Left renal cortex interstitium (tissue), 4 donors: ENCODE measurements at regions not wholly inside any gene's neighbourhood (a gene's known extent, or its start where the extent isn't known, plus 50 kb on each side); places are given as distances from the start of the nearest gene placed in this dataset.
A peak's percentile ranks its signal among the peaks of the same experiment; 100 is the strongest.

Source experiments
- DNase-seq, 4 donors: peaks; one replicate each; pipeline ENCODE4 v3.0.0-alpha.2; 2013; ENCODE audit warnings: low read depth in 4 of 4, low spot score in 2 of 4, missing footprints in 1 of 4

DNA sequence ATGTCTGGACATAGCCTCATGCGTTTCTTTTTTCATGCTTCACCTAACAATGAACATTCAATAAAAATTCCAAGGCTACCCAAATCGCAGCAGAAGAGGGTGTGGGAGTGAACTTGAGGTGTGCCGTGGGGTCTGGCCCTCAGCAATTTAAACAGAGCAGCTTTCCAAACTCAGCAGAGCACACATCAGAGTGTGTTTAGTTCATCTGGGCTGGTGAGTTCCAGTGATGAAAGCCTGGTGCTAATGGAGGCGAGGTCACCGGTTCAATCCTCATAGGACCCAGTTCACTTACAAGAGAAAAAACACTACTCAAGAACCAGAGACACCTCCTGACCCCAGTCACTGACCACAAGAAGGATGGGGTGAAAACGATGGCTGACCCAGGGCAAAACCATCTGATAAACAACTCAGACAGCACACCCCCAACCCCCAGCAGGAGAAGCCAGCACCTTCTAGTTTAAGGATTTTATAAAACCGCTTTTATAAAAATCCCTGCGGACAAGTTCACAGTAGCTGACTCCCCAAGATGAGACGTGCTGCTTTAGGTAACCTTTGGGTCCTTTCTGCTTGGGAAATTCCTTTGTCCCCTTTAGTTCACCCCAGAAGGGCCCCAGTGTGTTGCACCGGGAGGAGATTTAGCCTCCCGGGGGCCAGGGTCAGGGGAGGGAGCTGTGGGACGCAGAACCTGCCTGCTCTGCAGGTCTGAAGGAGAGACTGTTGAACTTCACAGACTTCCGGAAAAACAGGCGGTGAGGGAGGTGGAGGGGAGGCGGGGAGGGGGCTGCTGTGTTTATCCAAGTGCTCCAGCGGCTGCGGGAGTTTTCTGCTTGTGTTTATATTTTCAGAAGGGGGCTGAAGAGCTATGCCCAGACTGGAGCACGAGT lies 152.7 kb upstream of the SOX11 start:
- peak in 1 of 4 donors; percentile 57 for DNase-seq

DNA sequence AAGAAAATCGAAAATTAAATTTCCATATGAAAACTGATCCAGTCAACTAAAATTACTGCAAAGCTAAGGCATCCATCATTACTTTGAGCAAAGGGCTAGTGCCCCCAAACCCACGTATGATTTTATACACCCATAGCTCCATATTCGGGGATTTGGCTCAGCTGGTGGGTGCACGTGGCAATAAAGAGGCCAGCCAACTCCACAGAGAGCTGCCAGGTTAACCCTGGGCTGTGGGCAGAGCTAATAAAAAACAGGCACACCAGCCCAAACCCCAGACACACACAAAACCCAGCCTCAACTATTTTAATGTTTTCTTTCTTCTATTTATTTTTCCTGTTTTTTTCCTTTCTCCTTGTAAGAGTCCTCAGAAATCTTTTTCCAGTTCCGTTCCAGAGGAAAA lies 151.3 kb upstream of the SOX11 start:
- DNase-seq: no peak

DNA sequence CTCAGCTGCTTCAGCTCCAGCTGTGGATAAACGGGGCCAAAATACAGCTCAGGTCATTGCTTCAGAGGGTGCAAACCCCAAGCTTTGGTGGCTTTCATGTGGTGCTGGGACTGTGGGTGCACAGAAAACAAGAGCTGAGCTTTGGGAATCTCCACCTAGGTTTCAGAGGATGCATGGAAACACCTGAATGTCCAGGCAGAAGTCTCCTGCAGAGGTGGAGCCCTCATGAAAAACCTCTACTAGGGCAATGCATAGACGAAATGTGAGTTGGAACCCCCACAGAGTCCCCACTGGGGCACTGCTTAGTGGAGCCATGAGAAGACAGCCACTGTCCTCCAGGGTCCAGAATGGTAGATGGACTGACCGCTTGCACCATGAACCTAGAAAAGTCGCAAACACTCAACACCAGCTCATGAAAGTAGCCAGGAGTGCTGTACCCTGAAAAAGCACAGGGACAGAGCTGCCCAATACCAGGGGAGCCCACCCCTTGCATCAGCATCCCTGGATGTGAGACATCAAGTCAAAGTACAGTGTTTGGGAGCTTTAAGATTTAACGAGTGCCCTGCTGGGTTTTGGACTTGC lies 147.9 kb upstream of the SOX11 start:
- no peak for DNase-seq

DNA sequence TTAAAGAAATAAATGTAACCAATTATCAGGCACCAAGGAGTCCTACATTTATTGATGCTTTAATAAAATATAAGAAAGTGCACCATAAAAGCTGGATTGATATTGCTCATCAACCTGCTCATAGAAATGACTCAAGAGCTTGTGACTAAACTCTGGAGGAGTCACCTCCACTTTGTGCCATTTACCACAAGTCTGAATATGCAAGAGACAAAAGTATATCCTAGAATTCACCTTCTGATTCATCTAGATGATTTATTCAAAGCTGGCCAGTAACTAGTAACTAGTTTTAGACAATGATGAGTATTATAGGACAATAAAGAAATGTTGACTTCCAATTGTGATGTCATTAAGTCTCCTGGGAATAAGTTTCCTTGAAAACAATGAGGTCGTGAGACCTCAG lies 146.0 kb upstream of the SOX11 start:
- no peak for DNase-seq

DNA sequence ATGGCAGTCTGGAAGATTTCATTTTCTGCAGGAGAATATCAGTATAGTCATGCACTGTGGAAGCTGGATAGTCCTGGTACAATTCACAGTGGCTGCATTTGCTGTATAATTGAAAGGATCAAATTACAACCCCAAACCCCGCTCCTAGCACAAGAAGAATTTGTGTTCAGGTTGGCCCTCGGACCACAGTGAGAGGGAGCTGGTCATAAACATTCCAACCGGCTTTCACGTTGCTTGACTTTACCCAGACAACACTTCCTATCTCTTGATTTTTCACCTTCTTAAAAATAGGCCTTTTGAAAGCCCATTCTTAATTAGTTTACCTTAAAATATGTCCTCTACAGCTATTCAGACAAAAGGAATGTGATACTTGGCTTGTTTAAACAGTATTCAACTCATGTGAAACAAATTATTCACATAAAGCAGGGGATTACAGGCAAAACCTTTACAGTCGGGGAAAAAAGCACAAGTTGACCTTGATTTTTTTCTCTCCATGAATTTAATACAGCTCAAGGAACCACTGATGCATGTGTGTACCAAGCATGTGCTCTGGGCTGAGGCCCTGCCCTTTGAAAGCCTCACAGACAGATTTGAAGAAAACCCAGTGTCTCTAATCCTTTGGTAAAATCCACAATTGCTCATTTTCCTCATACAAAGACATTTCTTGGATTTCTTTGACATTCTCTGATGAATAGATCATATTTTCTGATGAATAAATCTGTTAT lies 143.0 kb upstream of the SOX11 start:
- DNase-seq: peak in 1 of 4 donors; percentile 44

DNA sequence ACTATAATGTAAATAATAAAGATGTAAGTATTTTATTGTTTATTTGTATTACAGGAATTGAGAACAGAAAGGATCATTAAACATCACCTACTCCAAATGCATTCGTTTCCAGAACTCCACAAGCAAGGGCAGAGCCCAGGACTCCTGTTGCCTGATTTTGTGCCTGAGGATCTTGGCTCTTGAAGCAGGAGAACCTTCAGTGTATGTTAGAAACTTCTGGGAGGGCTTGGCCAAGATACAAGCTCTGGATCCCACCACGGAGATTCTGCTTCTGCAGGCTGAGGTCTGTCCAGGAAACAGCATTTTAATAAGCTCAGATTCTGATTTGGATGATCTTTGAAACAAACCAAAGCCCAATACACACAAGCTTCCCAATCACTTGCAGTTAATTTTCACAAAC lies 142.4 kb upstream of the SOX11 start:
- no peak for DNase-seq

DNA sequence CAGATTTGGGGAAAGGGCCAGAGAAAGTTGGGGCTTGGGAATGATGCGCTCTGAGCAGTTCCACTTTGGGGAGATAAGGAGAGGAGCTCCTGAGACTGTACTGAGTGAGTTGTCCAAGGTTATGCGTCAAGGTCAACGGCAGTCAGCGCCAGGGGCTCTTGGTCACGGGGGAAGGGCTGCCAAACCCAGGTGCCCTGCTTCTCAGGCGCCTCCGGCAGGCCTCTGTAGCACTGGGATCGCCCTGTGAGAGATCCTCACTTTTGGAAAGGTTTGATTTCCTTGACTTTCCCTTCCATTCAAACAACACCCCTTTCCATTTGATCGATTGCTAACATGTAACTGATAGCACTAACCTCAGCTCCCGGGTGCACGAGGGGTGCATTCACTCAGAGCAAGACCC lies 136.5 kb upstream of the SOX11 start:
- DNase-seq: no peak

DNA sequence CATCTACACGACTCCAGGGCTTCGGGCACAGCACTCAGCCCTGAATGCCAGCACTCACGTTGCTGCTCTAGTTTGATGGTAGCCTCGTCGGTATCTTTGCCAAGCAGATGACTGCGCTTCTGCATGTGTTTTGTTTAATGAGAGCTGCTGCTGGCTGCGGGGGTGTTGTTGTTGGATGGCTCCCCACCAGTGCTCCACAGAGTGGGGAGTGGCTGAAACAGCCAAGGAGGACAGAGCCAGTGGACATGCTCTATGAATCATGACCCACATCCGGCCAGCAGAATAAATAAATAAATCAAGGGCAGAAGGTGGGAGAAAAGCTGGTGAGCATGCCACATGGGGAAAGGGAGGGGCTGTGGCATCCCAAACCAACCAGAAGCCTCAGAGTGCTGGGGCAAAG lies 131.2 kb upstream of the SOX11 start:
- DNase-seq: no peak

DNA sequence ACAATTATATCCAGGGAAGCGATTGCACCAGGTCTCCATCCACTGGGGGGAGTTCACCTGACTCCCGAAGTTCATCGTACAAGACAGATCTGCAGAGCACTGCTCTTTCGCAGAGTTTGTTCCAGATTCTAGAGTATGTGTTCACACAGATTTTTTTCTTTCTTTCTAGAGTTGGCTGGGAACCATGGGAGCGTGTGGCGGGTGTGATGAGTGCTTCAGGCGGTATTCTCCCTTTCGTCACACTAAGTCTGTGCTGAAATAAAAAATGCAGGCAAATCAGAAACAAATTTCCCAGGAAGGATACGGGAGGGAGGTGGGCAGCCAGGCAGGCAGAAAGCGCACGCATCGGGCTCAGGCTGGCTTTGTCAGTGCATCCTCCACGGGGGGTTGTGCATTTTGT lies 129.8 kb upstream of the SOX11 start:
- DNase-seq: no peak

DNA sequence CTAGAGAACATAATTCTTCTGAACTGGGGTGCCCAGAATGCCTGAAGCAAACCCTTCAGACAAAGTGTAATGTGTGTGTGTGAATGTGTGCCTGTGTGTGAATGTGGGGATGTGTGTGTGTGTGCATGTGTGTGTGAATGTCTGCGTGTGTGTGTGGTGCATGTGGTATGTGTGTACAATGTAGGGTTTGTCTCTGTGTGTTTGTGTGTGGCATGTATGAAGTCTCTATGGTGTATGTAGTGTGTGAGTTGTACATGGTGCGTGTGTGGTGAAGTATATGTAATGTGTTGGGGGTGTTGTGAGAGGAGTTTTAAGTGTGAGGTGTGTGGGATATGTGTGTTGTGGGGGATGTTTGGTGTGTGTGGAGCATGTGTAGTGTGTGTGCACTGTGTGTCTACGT lies 129.3 kb upstream of the SOX11 start:
- no peak for DNase-seq

DNA sequence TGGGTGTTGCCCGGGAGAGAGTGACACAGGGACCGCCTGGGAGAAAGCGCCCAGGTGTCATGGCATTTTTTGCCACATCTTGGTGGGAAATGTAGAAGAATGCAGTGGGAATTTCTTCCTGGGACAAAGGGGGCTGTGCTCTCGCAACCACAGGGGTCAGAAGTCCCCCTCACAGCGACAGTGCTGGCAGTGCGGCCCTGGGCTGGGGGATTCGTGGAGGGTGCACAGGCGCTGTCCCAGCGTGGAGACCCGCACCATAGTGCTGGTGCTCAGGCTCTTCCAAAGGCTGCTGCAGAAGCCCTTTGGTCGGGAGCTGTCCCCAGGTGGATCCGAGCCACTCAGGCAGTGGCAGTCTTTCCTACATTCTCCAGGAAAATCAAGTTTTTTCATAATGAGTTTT lies 128.8 kb upstream of the SOX11 start:
- no peak for DNase-seq

DNA sequence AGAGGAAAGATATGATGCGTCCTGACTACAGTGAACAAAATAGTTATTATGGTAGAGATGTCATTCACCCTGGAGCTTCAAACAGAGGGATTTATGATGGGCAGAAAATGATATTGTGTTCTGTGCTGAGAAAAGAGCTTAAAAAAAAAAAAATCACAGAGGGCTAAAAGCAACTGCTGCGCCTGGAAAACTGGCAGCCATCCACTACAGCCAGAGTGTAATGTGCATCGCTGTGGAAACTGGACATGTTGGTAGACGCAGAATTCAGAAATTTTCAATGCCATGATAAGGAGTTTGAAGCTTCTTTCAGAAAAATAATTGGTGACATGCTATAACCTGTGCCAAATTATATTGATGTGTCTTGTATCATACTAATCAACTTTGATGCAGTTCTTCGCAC lies 122.9 kb upstream of the SOX11 start:
- no peak for DNase-seq

DNA sequence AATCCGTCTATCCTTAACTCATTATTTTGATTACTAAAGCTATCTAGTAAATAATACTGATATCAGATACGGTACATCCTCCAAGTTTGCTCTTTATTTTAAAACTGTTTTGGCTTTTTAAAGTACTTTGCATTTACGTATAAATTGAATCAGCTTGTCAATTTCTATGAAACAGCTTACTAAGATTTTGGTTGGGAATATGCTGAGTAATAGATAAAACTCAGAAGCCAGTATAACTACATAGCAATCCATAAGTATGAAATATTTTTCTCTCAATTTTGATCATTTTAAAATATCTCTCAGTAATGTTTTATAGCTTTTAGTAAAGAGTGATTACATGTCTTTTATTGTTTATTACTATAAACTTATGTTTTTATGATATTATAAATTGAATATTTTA lies 116.2 kb upstream of the SOX11 start:
- no peak for DNase-seq

DNA sequence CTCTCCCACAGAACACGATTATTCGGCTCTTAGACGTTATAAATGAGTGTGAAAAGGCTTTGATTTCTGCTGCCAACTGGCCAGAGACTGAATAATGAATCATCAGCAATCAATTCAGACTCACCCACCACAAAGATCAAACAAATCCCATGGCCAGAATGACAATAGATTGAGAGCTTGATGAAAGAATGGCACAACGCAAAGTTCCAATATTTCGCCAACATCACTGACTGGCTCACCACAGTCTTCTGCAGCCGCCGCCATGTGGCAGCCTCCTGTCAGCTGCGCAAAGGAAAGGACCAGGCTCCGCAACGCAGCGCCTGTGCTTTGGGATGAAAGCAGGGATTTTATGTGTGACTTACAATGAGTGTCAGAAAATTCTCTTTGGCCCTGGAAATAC lies 104.4 kb upstream of the SOX11 start:
- DNase-seq: no peak

DNA sequence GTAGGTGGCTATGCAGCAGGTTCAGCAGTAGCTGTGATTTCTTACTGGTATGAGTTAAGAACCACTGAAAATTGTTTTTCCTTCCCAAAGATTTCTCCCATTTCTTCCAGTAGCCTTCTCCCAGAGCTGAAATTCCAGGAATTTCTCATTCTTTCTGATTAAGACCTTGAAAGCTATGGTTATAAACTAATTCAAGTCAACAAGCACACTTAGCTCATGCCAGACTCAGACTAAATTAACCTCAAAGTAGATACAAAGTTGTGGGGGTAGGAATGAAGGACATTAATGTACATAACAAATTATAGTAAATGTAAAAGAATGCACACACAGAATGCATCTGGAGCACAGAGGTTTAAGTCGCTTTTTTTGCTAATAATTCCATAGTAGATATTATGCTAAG lies 103.6 kb upstream of the SOX11 start:
- no peak for DNase-seq

DNA sequence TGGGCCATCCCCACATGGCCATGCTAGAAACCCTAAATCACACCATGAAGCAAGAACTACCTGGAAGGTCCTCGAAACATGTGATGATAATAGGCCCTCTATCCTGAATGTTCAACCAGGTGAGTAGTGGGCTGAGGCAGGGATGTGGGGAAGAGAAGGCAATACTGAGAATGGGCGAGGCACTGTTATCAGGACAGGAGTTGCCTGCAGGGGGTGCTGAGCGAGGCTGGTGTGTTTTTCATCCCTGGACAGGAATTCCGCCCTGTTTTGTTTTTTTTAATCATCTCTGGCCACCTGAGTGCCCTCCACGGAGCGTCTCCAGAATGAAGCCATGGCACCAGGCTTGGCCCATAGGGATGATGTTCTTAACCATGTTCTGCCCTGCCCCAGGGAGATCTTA lies 103.0 kb upstream of the SOX11 start:
- DNase-seq: no peak

DNA sequence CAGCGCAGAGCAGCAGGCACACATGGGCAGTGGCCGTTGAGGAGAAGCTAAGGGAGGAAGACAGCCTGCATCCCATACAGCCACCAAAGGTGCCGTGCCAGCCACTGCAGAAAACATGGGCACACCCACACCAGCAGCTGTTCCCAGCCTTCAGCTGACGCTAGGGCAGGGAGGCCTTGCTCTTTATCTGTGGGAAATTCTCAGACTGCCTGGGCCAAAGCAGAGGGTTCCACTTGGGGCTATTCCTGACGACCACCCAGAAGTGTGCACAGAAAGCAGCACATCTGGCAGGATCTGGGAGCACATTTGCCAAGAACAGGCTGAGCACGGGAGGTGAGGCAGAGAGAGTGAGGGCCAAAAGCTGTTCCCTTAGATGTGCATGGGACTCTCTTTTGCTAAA lies 101.3 kb upstream of the SOX11 start:
- DNase-seq: no peak

DNA sequence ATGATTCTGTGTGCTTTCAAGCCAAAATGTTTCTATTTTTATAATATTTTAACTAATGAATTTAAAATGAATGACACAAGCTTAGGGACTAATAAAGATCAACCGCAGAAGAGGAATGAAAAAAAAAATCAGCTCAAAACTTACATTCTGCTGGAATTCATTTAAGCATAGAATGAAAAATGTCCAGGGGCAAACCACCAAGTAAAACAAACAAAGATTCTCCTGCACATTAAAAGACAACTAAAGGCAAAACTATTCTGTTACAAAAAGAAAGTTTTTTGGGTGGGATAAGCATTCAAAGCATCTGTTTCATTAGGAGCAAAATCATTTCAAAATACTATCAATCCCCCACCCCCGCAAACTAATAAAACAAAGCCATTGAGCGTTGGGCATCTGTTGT lies 99.3 kb upstream of the SOX11 start:
- DNase-seq: no peak

DNA sequence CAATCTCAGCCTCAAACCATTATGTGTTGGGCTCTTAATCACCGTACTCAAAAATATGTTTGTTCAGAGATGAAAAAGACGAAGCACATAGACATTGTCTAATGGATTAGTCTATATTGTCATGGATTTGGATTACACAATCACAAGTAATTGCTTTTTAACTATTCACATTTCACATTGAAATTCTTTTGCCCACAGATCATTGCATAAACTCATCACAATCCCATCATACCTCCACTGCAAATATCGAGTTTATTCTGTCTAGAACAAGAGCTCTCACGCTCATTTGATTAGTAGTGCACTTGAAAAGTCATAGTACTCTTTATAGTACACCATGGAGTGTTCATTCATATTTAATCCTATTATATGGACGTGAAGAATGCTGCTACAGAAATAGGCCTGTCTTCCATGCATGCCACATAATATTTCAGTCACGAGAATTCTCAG lies 97.9 kb upstream of the SOX11 start:
- DNase-seq: no peak

DNA sequence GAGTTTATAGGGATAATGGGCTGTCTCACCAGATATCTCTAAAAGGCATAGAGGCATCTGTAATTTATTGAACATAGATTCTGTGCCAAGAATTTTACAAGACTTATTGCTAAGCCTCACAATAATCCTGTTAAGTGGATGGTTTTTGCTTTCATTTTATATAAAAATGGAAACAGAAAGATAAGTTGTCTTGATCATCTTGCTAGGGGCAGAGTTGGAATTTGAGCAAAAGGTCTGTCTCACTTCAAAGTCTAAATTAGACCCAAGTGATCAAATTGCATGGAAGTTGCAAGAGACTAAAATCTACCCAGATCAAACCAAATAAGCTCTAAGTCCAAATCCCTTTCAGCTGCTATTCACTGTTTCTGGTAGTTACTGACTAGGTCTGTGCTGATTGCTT lies 95.3 kb upstream of the SOX11 start:
- no peak for DNase-seq

DNA sequence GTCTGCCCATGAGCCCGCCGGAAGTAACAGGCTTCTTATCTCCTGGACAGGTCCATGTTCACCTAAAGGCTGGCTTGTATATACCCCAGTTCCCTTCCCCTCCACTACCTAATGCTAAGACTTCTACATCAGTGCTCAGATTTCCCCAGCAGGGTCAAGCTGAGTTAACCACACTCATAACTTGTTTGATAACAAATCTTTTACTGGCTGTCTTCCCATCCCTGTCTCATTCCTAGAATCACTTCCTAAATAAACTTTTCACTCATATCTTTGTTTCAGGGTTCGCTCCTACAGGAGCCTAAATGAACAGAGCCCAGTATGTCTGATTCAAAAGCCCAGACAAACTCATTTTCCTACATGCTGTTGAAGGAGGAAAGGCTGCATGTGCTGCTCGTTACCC lies 94.0 kb upstream of the SOX11 start:
- DNase-seq: no peak

DNA sequence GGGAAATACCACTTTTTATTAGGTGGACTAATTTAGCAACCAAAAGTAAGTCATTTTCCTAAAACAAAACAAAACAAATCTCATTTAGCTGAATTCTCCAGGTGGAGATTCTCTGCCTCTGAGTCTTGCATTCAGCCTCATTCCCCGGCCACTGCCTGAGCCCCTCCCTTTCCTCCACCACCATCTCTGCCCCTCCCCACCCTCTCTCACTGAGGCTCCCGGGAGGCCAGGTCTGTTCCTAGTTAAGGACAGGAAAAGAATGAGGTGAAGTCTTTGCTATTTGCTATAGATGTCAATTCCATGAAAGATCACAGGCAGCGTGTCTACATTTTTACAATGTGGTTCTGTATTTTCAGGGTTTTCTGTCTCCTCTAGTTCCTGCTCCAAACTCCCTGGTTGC lies 83.0 kb upstream of the SOX11 start:
- DNase-seq: no peak
